D721Med (cell line): ENCODE measurements at regions not wholly inside any gene's neighbourhood (a gene's known extent, or its start where the extent isn't known, plus 50 kb on each side); places are given as distances from the start of the nearest gene placed in this dataset.

Source experiments
- DNase-seq: peaks from one replicate; pipeline ENCODE4 v3.0.0; 2011; ENCODE audit warnings: low spot score; ENCODE audit not compliant: insufficient read length
- FAIRE-seq: peaks from 2 replicates; lab custom pipeline; 2011; peaks lifted over from hg19 to GRCh38; lab: Jason Lieb, UNC
- CTCF ChIP-seq: IDR thresholded peaks from 2 replicates; pipeline ENCODE4 v1.5.1; 2012; ENCODE audit warnings: mild to moderate bottlenecking, control low read depth; ENCODE audit not compliant: insufficient read depth; ENCODE audit errors: missing control alignments

GRCh38 chr9:71326360-71326759, 204.9 kb upstream of the TRPM3 start:
- no peak for FAIRE-seq
- no peak for DNase-seq
- no peak for TF ChIP-seq CTCF

- no peak for TF ChIP-seq CTCF
- FAIRE-seq (no peak), DNase-seq (no peak)
Measured at GRCh38 chr9:71323357-71323756, 201.9 kb upstream of the TRPM3 start.

GRCh38 chr9:71322311-71322710, 200.9 kb upstream of the TRPM3 start:
- no peak for FAIRE-seq
- DNase-seq, result no peak
- no peak for TF ChIP-seq CTCF

GRCh38 chr9:71308454-71308853, 187.0 kb upstream of the TRPM3 start:
- FAIRE-seq (no peak), DNase-seq (no peak)
- no peak for TF ChIP-seq CTCF

- FAIRE-seq (no peak), DNase-seq (no peak)
- TF ChIP-seq CTCF, result no peak
Measured at GRCh38 chr9:71306134-71306533, 184.7 kb upstream of the TRPM3 start.

GRCh38 chr9:71303351-71303750, 181.9 kb upstream of the TRPM3 start:
- no peak for TF ChIP-seq CTCF
- DNase-seq (no peak), FAIRE-seq (no peak)

GRCh38 chr9:71302776-71303175, 181.4 kb upstream of the TRPM3 start:
- TF ChIP-seq CTCF, result no peak
- DNase-seq, result no peak
- no peak for FAIRE-seq
